Stimulated activated CD4-positive, alpha-beta T cell treated with anti-CD3 and anti-CD28 coated beads, Interleukin-2, amount 100 ng/mL, for 48 hours (primary cell): ENCODE measurements at regions not wholly inside any gene's neighbourhood (a gene's known extent, or its start where the extent isn't known, plus 50 kb on each side); places are given as distances from the start of the nearest gene placed in this dataset.
"Not testable (repeated sequence)": the region's sequence is repeated elsewhere in the genome, so short reads cannot be mapped to it uniquely, and the experiment has no call there.

Source experiments
- DNase-seq, 2 donors: peaks; one replicate each; pipeline ENCODE4 v3.0.0-alpha.2; 2020

GRCh38 chr13:109268492-109268891 lies 517.9 kb downstream of the IRS2 start:
- not testable (repeated sequence) for DNase-seq

- not testable (repeated sequence) for DNase-seq
These were observed 519.0 kb downstream of the IRS2 start for GRCh38 chr13:109267400-109267799.

- not testable (repeated sequence) for DNase-seq
These were observed 521.0 kb downstream of the IRS2 start for GRCh38 chr13:109265438-109265742.

- DNase-seq, result not testable (repeated sequence)
These were observed 521.6 kb downstream of the IRS2 start for GRCh38 chr13:109264603-109265437.

GRCh38 chr13:109257761-109258157 lies 528.6 kb downstream of the IRS2 start:
- not testable (repeated sequence) for DNase-seq
